ENCODE measurements at regions not wholly inside any gene's neighbourhood (a gene's known extent, or its start where the extent isn't known, plus 50 kb on each side); places are given as distances from the start of the nearest gene placed in this dataset.

DNA sequence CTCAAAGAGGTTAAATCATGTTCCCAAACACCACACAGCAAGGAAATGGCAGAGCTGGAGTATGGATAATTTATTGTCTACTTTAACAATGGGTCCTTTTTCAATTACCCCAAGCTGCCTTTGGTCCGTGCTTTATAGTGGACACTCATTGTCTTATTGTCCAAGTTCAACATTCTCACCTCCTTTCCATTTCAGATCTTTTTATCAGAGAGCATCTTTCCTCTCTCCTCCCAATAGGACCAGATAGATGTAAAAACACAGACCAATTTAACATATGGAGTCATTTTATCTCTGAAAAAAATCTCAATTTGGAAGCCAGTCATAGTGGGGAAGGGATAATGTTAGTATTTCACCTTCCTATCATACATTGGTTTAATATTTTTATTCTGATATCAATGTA lies 83.5 kb upstream of the WAC start:
- TF ChIP-seq, protein P1, sequence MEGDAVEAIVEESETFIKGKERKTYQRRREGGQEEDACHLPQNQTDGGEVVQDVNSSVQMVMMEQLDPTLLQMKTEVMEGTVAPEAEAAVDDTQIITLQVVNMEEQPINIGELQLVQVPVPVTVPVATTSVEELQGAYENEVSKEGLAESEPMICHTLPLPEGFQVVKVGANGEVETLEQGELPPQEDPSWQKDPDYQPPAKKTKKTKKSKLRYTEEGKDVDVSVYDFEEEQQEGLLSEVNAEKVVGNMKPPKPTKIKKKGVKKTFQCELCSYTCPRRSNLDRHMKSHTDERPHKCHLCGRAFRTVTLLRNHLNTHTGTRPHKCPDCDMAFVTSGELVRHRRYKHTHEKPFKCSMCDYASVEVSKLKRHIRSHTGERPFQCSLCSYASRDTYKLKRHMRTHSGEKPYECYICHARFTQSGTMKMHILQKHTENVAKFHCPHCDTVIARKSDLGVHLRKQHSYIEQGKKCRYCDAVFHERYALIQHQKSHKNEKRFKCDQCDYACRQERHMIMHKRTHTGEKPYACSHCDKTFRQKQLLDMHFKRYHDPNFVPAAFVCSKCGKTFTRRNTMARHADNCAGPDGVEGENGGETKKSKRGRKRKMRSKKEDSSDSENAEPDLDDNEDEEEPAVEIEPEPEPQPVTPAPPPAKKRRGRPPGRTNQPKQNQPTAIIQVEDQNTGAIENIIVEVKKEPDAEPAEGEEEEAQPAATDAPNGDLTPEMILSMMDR (IDR thresholded peaks at IDR 0.05; ENCODE audit: low read depth, low read length, poor library complexity, severe bottlenecking): no peak
- TF ChIP-seq EZH2phosphoT487 (IDR thresholded peaks at IDR 0.05; ENCODE audit: borderline replicate concordance, low read length): no peak
